Fibroblast of upper back skin (primary cell): ENCODE measurements at regions not wholly inside any gene's neighbourhood (a gene's known extent, or its start where the extent isn't known, plus 50 kb on each side); places are given as distances from the start of the nearest gene placed in this dataset.
"Not testable (repeated sequence)": the region's sequence is repeated elsewhere in the genome, so short reads cannot be mapped to it uniquely, and the experiment has no call there.

Experiments used
- DNase-seq: peaks from one replicate; pipeline ENCODE4 v3.0.0-alpha.2; 2013

GRCh38 chr13:66144357-66144756 lies 1085.8 kb downstream of the PCDH9 start:
- not testable (repeated sequence) for DNase-seq

GRCh38 chr13:66139701-66140100 lies 1090.4 kb downstream of the PCDH9 start:
- no peak for DNase-seq

- DNase-seq = no peak
Observed at GRCh38 chr13:66139250-66139649, 1090.9 kb downstream of the PCDH9 start.

GRCh38 chr13:66138172-66138811 lies 1091.8 kb downstream of the PCDH9 start:
- DNase-seq = no peak

GRCh38 chr13:66137384-66137783 lies 1092.8 kb downstream of the PCDH9 start:
- DNase-seq = no peak

GRCh38 chr13:66128692-66129269 lies 1101.4 kb downstream of the PCDH9 start:
- DNase-seq = no peak

- DNase-seq = no peak
Observed at GRCh38 chr13:66128201-66128600, 1101.9 kb downstream of the PCDH9 start.

GRCh38 chr13:66117563-66117962 lies 1112.6 kb downstream of the PCDH9 start:
- no peak for DNase-seq

- peak; percentile 85 for DNase-seq
Observed at GRCh38 chr13:66113882-66114526, 1116.1 kb downstream of the PCDH9 start.

- DNase-seq = no peak
Observed at GRCh38 chr13:66111628-66112027, 1118.5 kb downstream of the PCDH9 start.

- no peak for DNase-seq
Observed at GRCh38 chr13:66106246-66106645, 1123.9 kb downstream of the PCDH9 start.

- DNase-seq = peak; percentile 63
Observed at GRCh38 chr13:66102864-66103263, 1127.3 kb downstream of the PCDH9 start.

- no peak for DNase-seq
Observed at GRCh38 chr13:66099825-66100224, 1130.3 kb downstream of the PCDH9 start.

GRCh38 chr13:66098931-66099628 lies 1131.1 kb downstream of the PCDH9 start:
- DNase-seq = peak; percentile 13

GRCh38 chr13:66089711-66090110 lies 1140.4 kb downstream of the PCDH9 start:
- DNase-seq = no peak

- DNase-seq = no peak
Observed at GRCh38 chr13:66087269-66087710, 1142.8 kb downstream of the PCDH9 start.

GRCh38 chr13:66077132-66077689 lies 1152.9 kb downstream of the PCDH9 start:
- no peak for DNase-seq

GRCh38 chr13:66076417-66076816 lies 1153.7 kb downstream of the PCDH9 start:
- peak; percentile 30 for DNase-seq

GRCh38 chr13:66074018-66074615 lies 1156.0 kb downstream of the PCDH9 start:
- no peak for DNase-seq

GRCh38 chr13:66072097-66072496 lies 1158.0 kb downstream of the PCDH9 start:
- DNase-seq = not testable (repeated sequence)

GRCh38 chr13:66071608-66072007 lies 1158.5 kb downstream of the PCDH9 start:
- no peak for DNase-seq

- DNase-seq = no peak
Observed at GRCh38 chr13:66071029-66071428, 1159.1 kb downstream of the PCDH9 start.

GRCh38 chr13:66069570-66069969 lies 1160.6 kb downstream of the PCDH9 start:
- DNase-seq = peak; percentile 18
